C4-2B (cell line): ENCODE measurements at regions not wholly inside any gene's neighbourhood (a gene's known extent, or its start where the extent isn't known, plus 50 kb on each side); places are given as distances from the start of the nearest gene placed in this dataset.

ENCODE experiments used
- CTCF ChIP-seq: fragments of 450-650 bp; conservative IDR thresholded peaks from 2 replicates; pipeline ENCODE4 v1.5.1; 2017; ENCODE audit warnings: mild to moderate bottlenecking
- ZFX ChIP-seq: fragments of 450-650 bp; IDR thresholded peaks from 2 replicates; pipeline ENCODE4 v1.6.1; 2017

GRCh38 chr3:18808429-18808828 lies 339.9 kb upstream of the KCNH8 start:
- no peak for TF ChIP-seq CTCF
- TF ChIP-seq ZFX: no peak
